IgD-negative memory B cell (primary cell): ENCODE measurements at regions not wholly inside any gene's neighbourhood (a gene's known extent, or its start where the extent isn't known, plus 50 kb on each side); places are given as distances from the start of the nearest gene placed in this dataset.
"Not testable (repeated sequence)": the region's sequence is repeated elsewhere in the genome, so short reads cannot be mapped to it uniquely, and the experiment has no call there.

ENCODE experiments used
- H3K27ac Mint-ChIP-seq, 3 donors: one replicate each; pipeline ENCODE4 v1.8.0; 2020 to 2022; ENCODE audit warnings: mild to moderate bottlenecking in 3 of 3, mixed read lengths in 3 of 3, moderate library complexity in 1 of 3
- H3K27me3 Mint-ChIP-seq: one replicate; pipeline ENCODE4 v1.8.0; 2021; ENCODE audit warnings: mixed read lengths
- H3K36me3 Mint-ChIP-seq: one replicate; pipeline ENCODE4 v1.8.0; 2020; ENCODE audit warnings: mild to moderate bottlenecking, mixed read lengths
- H3K4me1 Mint-ChIP-seq, 3 donors: one replicate each; pipeline ENCODE4 v1.8.0; 2020 to 2022; ENCODE audit warnings: mixed read lengths in 3 of 3, mild to moderate bottlenecking in 1 of 3
- H3K4me3 Mint-ChIP-seq, 4 donors: one replicate each; pipeline ENCODE4 v1.8.0; 2020 to 2022; ENCODE audit warnings: mild to moderate bottlenecking in 4 of 4, mixed read lengths in 4 of 4, moderate library complexity in 3 of 4
- H3K9me3 Mint-ChIP-seq, 3 donors: one replicate each; pipeline ENCODE4 v1.8.0; 2020 to 2021; ENCODE audit warnings: mixed read lengths in 3 of 3, mild to moderate bottlenecking in 1 of 3

DNA sequence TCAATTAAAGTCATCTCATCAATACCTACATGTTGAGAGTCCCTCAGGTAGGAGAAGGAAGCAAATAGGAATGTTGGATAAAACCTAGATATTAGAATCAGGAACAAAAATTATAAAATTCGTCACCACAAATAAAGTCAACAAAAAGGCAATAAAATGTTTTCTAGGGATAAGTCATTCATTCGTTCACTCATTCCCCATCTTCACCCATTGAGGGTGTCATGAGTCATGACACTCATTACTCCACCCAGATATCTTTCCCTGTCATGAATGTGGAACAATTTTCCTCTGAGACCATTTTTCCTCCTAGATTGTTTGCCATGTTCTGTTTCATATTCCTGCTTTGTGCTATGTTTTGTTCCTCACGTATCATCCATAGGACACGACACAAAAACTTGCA, 50.9 kb upstream of the OLIG3 start:
- H3K36me3 Mint-ChIP-seq, result peaks cover 1% of the 10 kb centered on the region
- peaks cover 12% of the 10 kb centered on the region for H3K27me3 Mint-ChIP-seq
- no peak overlapping the region for H3K4me3 Mint-ChIP-seq
- peaks cover 0 to 2% (median 0%) of the 10 kb centered on the region in 3 donors for H3K9me3 Mint-ChIP-seq
- H3K4me1 Mint-ChIP-seq, result no peaks in the 10 kb centered on the region
- H3K27ac Mint-ChIP-seq, result no peak overlapping the region

- Mint-ChIP-seq H3K9me3 (peaks cover 0 to 2% (median 0%) of the 10 kb centered on the region in 3 donors), H3K27ac (no peak overlapping the region), H3K4me3 (no peak overlapping the region)
Observed at GRCh38 chr6:137547186-137547585, 53.0 kb upstream of the OLIG3 start.

GRCh38 chr6:137547601-137548000, 53.4 kb upstream of the OLIG3 start:
- no peaks in the 10 kb centered on the region for H3K4me1 Mint-ChIP-seq
- no peak overlapping the region for H3K4me3 Mint-ChIP-seq
- peaks cover 0 to 2% (median 0%) of the 10 kb centered on the region in 3 donors for H3K9me3 Mint-ChIP-seq
- H3K27me3 Mint-ChIP-seq, result peaks cover 8% of the 10 kb centered on the region
- H3K27ac Mint-ChIP-seq, result no peak overlapping the region
- peaks cover 1% of the 10 kb centered on the region for H3K36me3 Mint-ChIP-seq

More at GRCh38 chr6:137547186-137547585, 53.0 kb upstream of the OLIG3 start:
- Mint-ChIP-seq H3K36me3 (peaks cover 1% of the 10 kb centered on the region), H3K4me1 (no peaks in the 10 kb centered on the region), H3K27me3 (peaks cover 8% of the 10 kb centered on the region)

- no peak overlapping the region for H3K27ac Mint-ChIP-seq
- H3K4me1 Mint-ChIP-seq, result no peaks in the 10 kb centered on the region
- peaks cover 6% of the 10 kb centered on the region for H3K27me3 Mint-ChIP-seq
- peaks cover 1% of the 10 kb centered on the region for H3K36me3 Mint-ChIP-seq
- peaks cover 0 to 2% (median 0%) of the 10 kb centered on the region in 3 donors for H3K9me3 Mint-ChIP-seq
- no peak overlapping the region for H3K4me3 Mint-ChIP-seq
Observed at GRCh38 chr6:137549106-137549505, 54.9 kb upstream of the OLIG3 start.

- H3K27ac Mint-ChIP-seq, result no peak overlapping the region
- peaks cover 1% of the 10 kb centered on the region for H3K36me3 Mint-ChIP-seq
- no peak overlapping the region for H3K4me3 Mint-ChIP-seq
- H3K4me1 Mint-ChIP-seq, result no peaks in the 10 kb centered on the region
- peaks cover 4% of the 10 kb centered on the region for H3K27me3 Mint-ChIP-seq
- H3K9me3 Mint-ChIP-seq, result peaks cover 0 to 2% (median 0%) of the 10 kb centered on the region in 3 donors
Observed at GRCh38 chr6:137550535-137550934, 56.3 kb upstream of the OLIG3 start.

- Mint-ChIP-seq H3K4me1 (no peaks in the 10 kb centered on the region), H3K27ac (no peak overlapping the region), H3K36me3 (peaks cover 3% of the 10 kb centered on the region), H3K4me3 (no peak overlapping the region), H3K9me3 (peaks cover 0 to 2% (median 0%) of the 10 kb centered on the region in 3 donors), H3K27me3 (peaks cover 2% of the 10 kb centered on the region)
Observed at GRCh38 chr6:137552146-137552545, 58.0 kb upstream of the OLIG3 start.

GRCh38 chr6:137552809-137553208, 58.6 kb upstream of the OLIG3 start:
- peaks cover 0 to 2% (median 0%) of the 10 kb centered on the region in 3 donors for H3K9me3 Mint-ChIP-seq

GRCh38 chr6:137559521-137560183, 65.5 kb upstream of the OLIG3 start:
- H3K4me3 Mint-ChIP-seq, H3K9me3 Mint-ChIP-seq, H3K4me1 Mint-ChIP-seq, H3K36me3 Mint-ChIP-seq: not testable (repeated sequence)
- Mint-ChIP-seq H3K27me3 (peaks cover 32% of the 10 kb centered on the region), H3K27ac (peak overlapping the region in 1 of 3 donors; percentile 48)

More at GRCh38 chr6:137552809-137553208, 58.6 kb upstream of the OLIG3 start:
- Mint-ChIP-seq H3K4me1 (no peaks in the 10 kb centered on the region), H3K4me3 (no peak overlapping the region), H3K36me3 (peaks cover 3% of the 10 kb centered on the region), H3K27me3 (peaks cover 2% of the 10 kb centered on the region), H3K27ac (no peak overlapping the region)

DNA sequence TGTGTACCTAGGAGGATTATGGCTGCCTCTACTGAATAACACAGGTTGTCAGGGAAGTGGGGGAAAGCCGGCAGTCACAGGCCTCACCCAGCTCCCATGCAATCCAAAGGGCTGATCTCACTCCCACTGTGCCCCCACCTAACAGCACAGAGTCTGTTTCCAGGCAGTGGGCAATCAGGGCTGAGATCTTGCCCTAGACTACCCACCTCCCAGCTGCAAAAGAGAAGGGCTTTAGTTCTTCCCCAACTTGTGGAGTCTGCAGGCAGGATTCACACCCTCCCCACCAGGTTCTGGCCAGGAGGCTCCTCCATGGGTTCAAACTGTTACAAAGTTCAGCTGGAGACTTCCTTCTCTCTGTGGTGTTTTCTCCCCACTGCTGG, 66.0 kb upstream of the OLIG3 start:
- Mint-ChIP-seq H3K9me3 (peaks cover 0 to 4% (median 0%) of the 10 kb centered on the region in 3 donors), H3K27me3 (peaks cover 32% of the 10 kb centered on the region), H3K36me3 (peaks cover 4% of the 10 kb centered on the region), H3K4me3 (no peak overlapping the region), H3K27ac (peak overlapping the region in 1 of 3 donors; percentile 48), H3K4me1 (no peaks in the 10 kb centered on the region)

- H3K4me1 Mint-ChIP-seq, result no peaks in the 10 kb centered on the region
- no peaks in the 10 kb centered on the region for H3K36me3 Mint-ChIP-seq
- H3K4me3 Mint-ChIP-seq, result no peak overlapping the region
- peaks cover 20% of the 10 kb centered on the region for H3K27me3 Mint-ChIP-seq
- no peak overlapping the region for H3K27ac Mint-ChIP-seq
- peaks cover 0 to 4% (median 0%) of the 10 kb centered on the region in 3 donors for H3K9me3 Mint-ChIP-seq
Observed at GRCh38 chr6:137568067-137568466, 73.9 kb upstream of the OLIG3 start.

DNA sequence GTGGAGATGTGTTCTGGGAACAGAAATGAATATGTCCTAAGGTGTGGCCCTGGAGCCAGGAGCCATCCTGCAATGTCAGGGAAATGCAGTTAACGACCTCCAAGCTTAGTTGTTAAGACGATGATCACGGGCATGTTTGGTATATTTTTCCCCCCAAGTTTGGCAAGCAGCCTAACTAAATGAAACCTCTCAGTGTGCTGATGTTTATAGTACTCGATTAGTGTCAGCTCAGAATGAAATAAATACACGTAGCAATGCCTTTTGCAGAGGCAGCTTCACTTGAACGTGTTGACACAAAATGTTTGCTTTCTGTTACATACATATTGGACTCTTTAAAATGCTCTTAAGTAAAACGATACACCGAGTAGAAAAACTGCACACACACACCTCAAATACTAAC, 76.2 kb upstream of the OLIG3 start:
- Mint-ChIP-seq H3K9me3 (no peaks in the 10 kb centered on the region), H3K4me1 (no peaks in the 10 kb centered on the region), H3K4me3 (no peak overlapping the region), H3K36me3 (no peaks in the 10 kb centered on the region), H3K27me3 (peaks cover 26% of the 10 kb centered on the region), H3K27ac (no peak overlapping the region)

DNA sequence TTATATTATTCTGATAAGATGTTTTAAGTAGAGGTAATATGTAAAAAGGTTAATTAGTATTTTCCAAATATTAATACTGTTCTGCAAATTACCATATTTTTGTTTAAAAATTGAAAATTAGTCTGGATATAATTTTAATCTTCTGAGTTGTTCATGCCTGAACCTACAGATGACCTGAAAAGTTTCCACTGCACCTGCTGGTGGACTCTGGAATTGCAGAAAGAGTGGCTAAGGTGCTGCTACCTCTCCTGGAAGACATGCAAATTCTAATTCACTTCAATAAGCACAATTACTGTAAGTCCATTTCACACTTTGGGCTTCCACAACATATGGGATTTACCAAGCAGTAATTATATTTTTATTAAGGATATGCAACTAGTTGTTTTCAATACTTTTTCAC, 77.7 kb upstream of the OLIG3 start:
- Mint-ChIP-seq H3K27ac (no peak overlapping the region), H3K4me3 (no peak overlapping the region), H3K27me3 (peaks cover 26% of the 10 kb centered on the region), H3K9me3 (no peaks in the 10 kb centered on the region), H3K4me1 (no peaks in the 10 kb centered on the region), H3K36me3 (no peaks in the 10 kb centered on the region)

- Mint-ChIP-seq H3K9me3 (no peaks in the 10 kb centered on the region), H3K4me3 (no peak overlapping the region), H3K36me3 (no peaks in the 10 kb centered on the region), H3K27ac (no peak overlapping the region), H3K4me1 (no peaks in the 10 kb centered on the region), H3K27me3 (peaks cover 16% of the 10 kb centered on the region)
Observed at GRCh38 chr6:137573739-137574138, 79.5 kb upstream of the OLIG3 start.

DNA sequence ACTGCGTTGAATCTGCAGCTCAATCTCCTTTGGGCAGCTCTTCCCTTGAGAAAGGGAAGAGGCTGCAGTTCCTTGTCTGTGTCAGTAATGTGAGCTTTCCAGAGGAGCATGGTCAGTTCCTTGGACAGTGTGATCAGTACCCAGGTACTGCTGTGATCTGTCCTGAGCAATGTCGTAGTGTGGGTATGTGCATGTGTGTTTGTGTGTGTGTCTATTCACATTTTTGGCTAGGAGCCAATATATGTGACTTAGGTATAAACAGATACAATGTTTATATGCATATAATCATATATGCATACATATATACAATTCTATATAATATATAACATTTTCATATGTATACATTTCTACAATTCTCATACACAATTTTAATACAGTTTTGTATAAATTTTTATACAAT, 85.4 kb upstream of the OLIG3 start:
- Mint-ChIP-seq H3K9me3 (no peaks in the 10 kb centered on the region), H3K27ac (no peak overlapping the region), H3K36me3 (no peaks in the 10 kb centered on the region), H3K4me3 (no peak overlapping the region), H3K27me3 (peaks cover 4% of the 10 kb centered on the region), H3K4me1 (peaks cover 6% of the 10 kb centered on the region in 3 donors)

DNA sequence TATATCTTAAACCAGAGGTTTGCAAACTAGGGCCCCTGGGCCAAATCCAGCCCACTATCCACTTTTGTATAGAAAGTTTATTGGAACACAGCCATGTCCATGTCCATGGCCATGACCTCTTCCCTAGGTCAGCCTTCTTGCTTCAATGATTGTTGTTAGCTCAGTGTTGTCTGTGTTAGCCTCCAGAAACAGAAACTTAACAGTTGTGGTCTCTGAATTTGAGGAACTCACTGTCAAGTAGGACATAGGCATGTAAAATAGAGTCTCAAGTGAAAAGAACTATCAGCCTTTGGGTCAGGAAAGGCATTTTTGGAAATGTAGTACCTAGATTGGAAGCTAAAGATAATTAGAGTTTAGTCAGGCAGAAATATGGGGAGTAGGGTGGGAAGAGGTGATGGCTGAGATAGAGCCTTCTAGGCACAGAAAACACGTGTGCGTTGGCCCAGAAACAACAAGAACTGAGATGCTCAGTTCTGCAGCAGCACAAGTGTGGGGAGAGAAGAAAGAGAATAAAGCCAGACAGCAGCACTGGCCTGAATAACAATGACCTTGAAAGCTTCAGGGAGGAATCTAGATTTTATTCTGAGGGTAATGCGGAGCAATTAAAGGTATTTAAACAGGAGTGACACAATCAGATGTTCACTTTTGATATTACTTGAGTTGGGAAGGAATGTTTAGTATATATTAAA, 87.0 kb upstream of the OLIG3 start:
- no peaks in the 10 kb centered on the region for H3K9me3 Mint-ChIP-seq
- H3K27ac Mint-ChIP-seq, result no peak overlapping the region
- H3K27me3 Mint-ChIP-seq, result no peaks in the 10 kb centered on the region
- H3K4me3 Mint-ChIP-seq, result peak overlapping the region in 2 of 4 donors; percentile 23 to 24
- H3K4me1 Mint-ChIP-seq, result peaks cover 6% of the 10 kb centered on the region in 3 donors
- no peaks in the 10 kb centered on the region for H3K36me3 Mint-ChIP-seq

GRCh38 chr6:137583519-137583918, 89.3 kb upstream of the OLIG3 start:
- H3K4me1 Mint-ChIP-seq, H3K36me3 Mint-ChIP-seq, H3K27me3 Mint-ChIP-seq, H3K9me3 Mint-ChIP-seq, H3K27ac Mint-ChIP-seq, H3K4me3 Mint-ChIP-seq: not testable (repeated sequence)
